HG02678 (cell line): ENCODE measurements at regions not wholly inside any gene's neighbourhood (a gene's known extent, or its start where the extent isn't known, plus 50 kb on each side); places are given as distances from the start of the nearest gene placed in this dataset.

Experiments
- ATAC-seq: cut with Tn5 transposase; IDR thresholded peaks from one replicate; pipeline ENCODE4 v1.9.1; 2021; ENCODE audit warnings: mild to moderate bottlenecking, moderate library complexity; ENCODE audit not compliant: unreplicated experiment

DNA sequence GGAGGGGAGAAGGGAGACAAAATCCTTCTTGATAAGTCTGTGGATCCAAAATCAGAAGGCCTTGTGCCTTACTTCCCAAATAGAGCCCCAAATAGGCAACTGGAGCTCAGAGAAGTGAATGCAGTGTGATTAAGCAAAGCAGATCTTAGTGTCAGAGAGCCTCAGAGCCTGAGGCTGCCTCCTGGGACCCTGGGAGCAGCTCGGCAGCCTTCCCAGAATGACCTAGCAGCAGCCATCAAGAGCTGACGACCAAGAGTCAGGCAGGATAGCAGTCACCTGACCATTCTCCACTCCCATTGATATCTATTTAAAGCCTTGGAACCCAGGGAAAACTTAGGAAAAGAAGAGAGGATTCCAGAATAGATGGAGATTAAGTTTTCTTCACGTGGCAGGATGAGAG, 78.0 kb upstream of the SMYD2 start:
- ATAC-seq = no peak

DNA sequence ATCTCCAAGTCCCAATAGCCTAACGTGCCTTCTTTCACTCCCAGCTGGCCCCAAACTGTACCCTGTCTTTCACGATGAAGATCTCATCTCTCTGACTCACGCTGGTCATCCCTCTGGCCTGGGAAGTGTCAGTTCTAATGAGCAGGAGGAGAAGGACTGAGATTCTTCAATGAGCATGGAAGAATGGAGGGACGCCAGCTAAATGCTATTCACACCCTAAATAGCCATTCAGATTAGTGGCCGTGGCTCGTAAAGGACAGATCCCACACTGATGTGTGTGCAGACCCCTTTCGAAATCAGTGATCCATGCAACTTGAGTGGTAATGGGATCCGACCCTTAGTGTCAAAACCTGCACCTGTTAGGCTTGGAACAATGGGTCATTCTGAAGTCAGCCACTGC, 75.9 kb upstream of the SMYD2 start:
- no peak for ATAC-seq

- no peak for ATAC-seq
Observed at GRCh38 chr1:214208460-214208859, 72.5 kb upstream of the SMYD2 start.

DNA sequence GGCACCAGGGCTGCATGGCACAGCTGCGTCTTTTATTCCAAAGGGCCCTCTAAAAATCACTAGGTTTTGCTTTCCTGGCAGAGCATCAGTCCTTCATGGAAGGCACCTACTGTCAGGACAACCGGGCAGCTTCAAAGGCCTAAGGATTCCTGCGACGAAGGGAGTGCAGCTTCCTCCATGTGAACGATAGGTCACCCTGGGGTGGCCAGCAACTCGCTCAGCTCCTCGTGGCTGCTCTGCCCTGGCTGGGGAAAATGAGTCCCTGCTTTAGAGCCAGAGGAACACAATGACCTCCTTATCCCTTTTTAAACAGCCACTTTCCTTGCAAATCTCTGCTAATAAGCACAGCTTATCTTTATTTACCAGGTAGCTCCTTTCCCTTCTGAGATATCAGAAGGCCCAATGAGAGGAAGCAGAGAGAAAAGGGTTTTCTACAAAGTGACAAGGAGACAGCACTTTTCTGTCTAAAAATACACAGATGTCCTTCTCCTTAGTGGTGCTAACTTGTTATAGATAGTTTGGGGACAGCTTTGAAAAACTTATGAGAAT, 71.6 kb upstream of the SMYD2 start:
- ATAC-seq = no peak

DNA sequence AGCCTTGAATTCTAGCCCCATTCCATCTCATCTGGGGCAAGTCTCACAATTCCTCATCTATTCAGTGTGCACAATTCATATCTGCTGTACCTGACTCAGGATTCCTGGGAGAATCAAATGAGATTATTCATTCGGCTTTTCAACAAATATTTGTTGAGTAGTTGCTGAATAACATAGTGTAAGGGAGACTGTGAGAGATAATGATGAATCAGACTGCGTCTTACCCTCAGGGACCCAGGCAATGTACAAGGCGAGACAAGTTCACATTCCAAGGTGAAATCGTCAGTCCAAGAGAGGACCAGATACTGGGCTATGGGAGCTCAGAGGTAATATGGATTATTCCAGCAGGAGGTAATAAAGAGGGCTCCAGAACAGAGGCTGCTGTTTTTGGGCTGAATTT, 67.8 kb upstream of the SMYD2 start:
- no peak for ATAC-seq

- ATAC-seq = no peak
Observed at GRCh38 chr1:214214851-214215250, 66.1 kb upstream of the SMYD2 start.

GRCh38 chr1:214215583-214215982, 65.4 kb upstream of the SMYD2 start:
- ATAC-seq = no peak

- no peak for ATAC-seq
Observed at GRCh38 chr1:214216021-214216420, 64.9 kb upstream of the SMYD2 start.

GRCh38 chr1:214216779-214217178, 64.2 kb upstream of the SMYD2 start:
- no peak for ATAC-seq

GRCh38 chr1:214219902-214220301, 61.1 kb upstream of the SMYD2 start:
- no peak for ATAC-seq

DNA sequence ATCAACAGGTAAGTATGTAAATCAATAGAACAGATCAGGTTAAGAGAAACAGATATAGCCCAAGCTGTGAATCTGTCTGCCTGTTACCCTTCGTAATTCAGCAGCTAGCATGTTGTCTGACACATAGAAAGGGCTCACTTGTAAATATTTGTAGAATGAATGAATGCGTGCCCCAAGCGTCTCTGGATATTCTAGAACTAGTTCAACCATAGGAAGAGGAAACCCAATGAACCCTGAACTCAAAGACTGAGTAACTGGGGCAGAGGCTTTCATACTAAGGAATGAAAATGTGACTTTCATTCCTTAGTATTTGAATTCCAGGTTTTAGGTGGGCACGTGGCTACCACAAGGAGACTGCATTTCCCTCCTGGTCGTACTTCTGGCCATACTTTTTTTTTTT, 60.1 kb upstream of the SMYD2 start:
- no peak for ATAC-seq

- no peak for ATAC-seq
Observed at GRCh38 chr1:214224611-214225354, 56.2 kb upstream of the SMYD2 start.

DNA sequence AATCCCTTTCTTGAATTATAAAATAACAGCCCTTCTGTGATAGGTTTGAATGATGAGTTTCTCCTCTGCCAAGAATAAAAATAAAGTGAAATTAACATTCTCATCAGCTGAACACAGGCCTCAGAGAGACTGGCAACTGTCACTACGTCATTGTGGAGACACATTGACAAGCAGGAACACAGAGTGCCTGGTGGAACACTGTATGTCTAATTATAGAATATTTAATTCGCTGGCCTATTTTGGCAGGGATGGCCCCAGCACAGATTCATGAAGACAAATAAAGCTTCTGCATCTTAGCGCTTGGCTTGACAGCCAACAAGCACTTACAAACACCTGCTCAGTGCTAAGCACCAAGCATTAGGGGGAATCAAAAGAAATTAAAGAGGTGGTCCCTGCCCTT, 52.0 kb upstream of the SMYD2 start:
- ATAC-seq = no peak

DNA sequence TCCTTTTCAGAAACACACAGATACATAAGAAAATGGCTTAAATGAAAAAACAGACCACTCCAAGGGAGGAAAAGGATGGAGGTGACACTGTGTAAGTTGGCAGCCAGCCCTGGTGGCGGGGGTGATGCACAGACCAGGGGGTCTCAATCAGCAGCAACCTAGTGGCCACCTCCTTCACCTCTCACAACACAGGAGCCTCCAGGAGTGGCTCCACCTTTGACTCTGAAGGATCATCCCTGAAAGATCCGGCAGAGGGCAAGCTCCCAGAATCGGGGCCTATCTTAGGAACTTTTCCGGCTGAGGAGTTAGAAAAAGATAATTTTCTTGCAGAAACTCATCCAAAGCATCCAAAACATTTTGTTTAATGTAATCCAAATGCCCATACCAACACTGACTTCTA, 51.2 kb upstream of the SMYD2 start:
- no peak for ATAC-seq
